IMR-90 (cell line): ENCODE measurements at regions not wholly inside any gene's neighbourhood (a gene's known extent, or its start where the extent isn't known, plus 50 kb on each side); places are given as distances from the start of the nearest gene placed in this dataset.
"Not testable (repeated sequence)": the region's sequence is repeated elsewhere in the genome, so short reads cannot be mapped to it uniquely, and the experiment has no call there.

Experiments
- ATAC-seq: fragments of 200-7000 bp; cut with Tn5 transposase; 2 replicates; pipeline ENCODE4 v1.9.1; 2020; ENCODE audit warnings: low read depth, mild to moderate bottlenecking, moderate library complexity
- BruUV-seq: library from RNA; stranded (reverse); fragments of 400-500 nt; replicated peaks from 2 replicates; lab custom pipeline; 2021; lab: Mats Ljungman, UMichigan
- CTCF ChIA-PET: fragments of 300-600 bp; formaldehyde crosslinking; extraction: SDS; loops from one replicate; lab custom pipeline; 2021; ENCODE audit warnings: antibody characterized with exemption; lab: Yijun Ruan, JAX
- POLR2A ChIA-PET: fragments of 300-600 bp; sonication (Branson Sonifier 250); formaldehyde crosslinking; loops from one replicate; lab custom pipeline; 2022; ENCODE audit warnings: antibody characterized with exemption; ENCODE audit not compliant: unreplicated experiment; lab: Charles Lee
- DNase-seq: peaks from one replicate; pipeline ENCODE4 v3.0.0; 2013
- H2AFZ ChIP-seq: replicated peaks from 2 replicates; pipeline ENCODE3; 2013; ENCODE audit warnings: low read length, mild to moderate bottlenecking; ENCODE audit not compliant: poor library complexity
- H2AK5ac ChIP-seq: 2 replicates; pipeline ENCODE4 v1.6.1; 2013; ENCODE audit warnings: low read depth, low read length, inconsistent platforms
- H2AK9ac ChIP-seq: replicated peaks from 2 replicates; pipeline ENCODE3; 2013; ENCODE audit warnings: mild to moderate bottlenecking, low read depth, low read length, moderate library complexity; ENCODE audit not compliant: poor library complexity
- H2BK120ac ChIP-seq: 2 replicates; pipeline ENCODE4 v1.6.1; 2013; ENCODE audit warnings: low read depth, low read length, inconsistent platforms
- H2BK15ac ChIP-seq: 3 replicates; pipeline ENCODE4 v1.6.1; 2013; ENCODE audit warnings: low read depth, low read length, inconsistent platforms
- H2BK20ac ChIP-seq: 2 replicates; pipeline ENCODE4 v1.6.1; 2013; ENCODE audit warnings: low read depth, mild to moderate bottlenecking, inconsistent platforms, low read length, moderate library complexity
- H2BK5ac ChIP-seq: 2 replicates; pipeline ENCODE4 v1.6.1; 2013; ENCODE audit warnings: mild to moderate bottlenecking, low read depth, low read length, inconsistent platforms; ENCODE audit not compliant: poor library complexity, severe bottlenecking
- H3K14ac ChIP-seq: replicated peaks from 2 replicates; pipeline ENCODE4 v1.6.1; 2013; ENCODE audit warnings: low read depth, low read length, inconsistent platforms
- H3K18ac ChIP-seq: 2 replicates; pipeline ENCODE4 v1.6.1; 2013; ENCODE audit warnings: low read depth, low read length, control low read depth
- H3K23ac ChIP-seq: 2 replicates; pipeline ENCODE4 v1.6.1; 2013; ENCODE audit warnings: low read depth, low read length, inconsistent platforms
- H3K27ac ChIP-seq: 2 replicates; pipeline ENCODE4 v1.5.1; 2013; ENCODE audit warnings: mild to moderate bottlenecking, control low read depth, low read length; ENCODE audit not compliant: insufficient read depth
- H3K27me3 ChIP-seq: 2 replicates; pipeline ENCODE4 v1.6.1; 2013; ENCODE audit warnings: low read length; ENCODE audit not compliant: control insufficient read depth, insufficient read depth
- H3K36me3 ChIP-seq: 2 replicates; pipeline ENCODE4 v1.6.1; 2013; ENCODE audit warnings: low read length, mixed read lengths; ENCODE audit not compliant: control insufficient read depth, insufficient read depth
- H3K4ac ChIP-seq: 2 replicates; pipeline ENCODE4 v1.6.1; 2013; ENCODE audit warnings: low read depth, low read length, inconsistent platforms
- H3K4me1 ChIP-seq: 2 replicates; pipeline ENCODE4 v1.6.1; 2013; ENCODE audit warnings: low read length, mixed read lengths; ENCODE audit not compliant: control insufficient read depth, insufficient read depth
- H3K4me2 ChIP-seq: 2 replicates; pipeline ENCODE4 v1.6.1; 2013; ENCODE audit warnings: low read depth, mild to moderate bottlenecking, control low read depth, low read length, moderate library complexity
- H3K4me3 ChIP-seq: 2 replicates; pipeline ENCODE4 v1.5.1; 2013; ENCODE audit warnings: low read depth, mild to moderate bottlenecking, control low read depth, low read length, moderate library complexity; ENCODE audit not compliant: insufficient read depth
- H3K56ac ChIP-seq: 2 replicates; pipeline ENCODE4 v1.6.1; 2013; ENCODE audit warnings: low read length, inconsistent platforms; ENCODE audit not compliant: insufficient read depth; ENCODE audit errors: extremely low read depth
- H3K79me1 ChIP-seq, 2 experiments: 2 replicates each; pipeline ENCODE4 v1.6.1; 2013; ENCODE audit warnings: low read length in 2 of 2, inconsistent platforms in 1 of 2, low read depth in 1 of 2
- H3K9ac ChIP-seq: 2 replicates; pipeline ENCODE4 v1.6.1; 2013; ENCODE audit warnings: low read depth, low read length, control low read depth
- H3K9me1 ChIP-seq: 2 replicates; pipeline ENCODE4 v1.6.1; 2013; ENCODE audit warnings: low read length, inconsistent platforms; ENCODE audit not compliant: insufficient read depth
- H3K9me3 ChIP-seq: 2 replicates; pipeline ENCODE4 v1.6.1; 2013; ENCODE audit warnings: low read length; ENCODE audit not compliant: control insufficient read depth, insufficient read depth
- H4K20me1 ChIP-seq: 2 replicates; pipeline ENCODE4 v1.6.1; 2013; ENCODE audit warnings: low read length, inconsistent platforms; ENCODE audit not compliant: insufficient read depth
- H4K5ac ChIP-seq: 2 replicates; pipeline ENCODE4 v1.6.1; 2013; ENCODE audit warnings: mild to moderate bottlenecking, low read depth, low read length, control low read depth
- H4K8ac ChIP-seq, 2 experiments: 2 replicates each; pipeline ENCODE4 v1.6.1; 2013; ENCODE audit warnings: low read depth in 2 of 2, low read length in 2 of 2, control low read depth in 1 of 2, inconsistent platforms in 1 of 2
- H4K91ac ChIP-seq: 2 replicates; pipeline ENCODE4 v1.6.1; 2013; ENCODE audit warnings: low read depth, low read length, inconsistent platforms; ENCODE audit not compliant: insufficient read depth
- WGBS, 2 experiments: methylation state at CpG; one replicate each; pipeline versions ENCODE4 v1.1.5 to v1.1.7; 2013; ENCODE audit warnings: missing lambda C conversion rate in 2 of 2; ENCODE audit not compliant: insufficient read length in 1 of 2; ENCODE audit errors: extremely low coverage in 2 of 2; 5-methylcytosine and 5-hydroxymethylcytosine counted together
- dilution Hi-C: fragments of 300-500 bp; cut with HindIII; formaldehyde crosslinking; loops from one replicate; pipeline ENCODE4 v1.14.3; 2018; ENCODE audit warnings: low sequenced_read_pairs; ENCODE audit not compliant: unreplicated experiment
- in situ Hi-C: fragments of 300-500 bp; cut with MboI; formaldehyde crosslinking; loops from 3 replicates; pipeline ENCODE4 v1.14.3; 2019; ENCODE audit warnings: low sequenced_read_pairs, inconsistent platforms, mixed read lengths
- intact Hi-C: fragments of 100-400 bp; cut with micrococcal nuclease; formaldehyde crosslinking; loops from 2 replicates; pipeline ENCODE4 v1.10.0; 2022

- BruUV-seq, in situ Hi-C loops: not testable (repeated sequence)
Measured at GRCh38 chr5:25438375-25438774, 793.6 kb upstream of the CDH10 start.

More at GRCh38 chr5:25438375-25438774, 793.6 kb upstream of the CDH10 start:
- CTCF ChIA-PET, H4K91ac ChIP-seq, H2BK120ac ChIP-seq, H3K9ac ChIP-seq, H3K4me1 ChIP-seq, intact Hi-C loops, dilution Hi-C loops, H3K27me3 ChIP-seq, POLR2A ChIA-PET, H4K8ac ChIP-seq, H3K18ac ChIP-seq, H2AK5ac ChIP-seq, H3K4me2 ChIP-seq, H2BK20ac ChIP-seq, DNase-seq, H3K4me3 ChIP-seq, H3K23ac ChIP-seq, H3K4ac ChIP-seq, H2AK9ac ChIP-seq, ATAC-seq, H3K9me1 ChIP-seq, H2BK15ac ChIP-seq, H4K20me1 ChIP-seq, H4K5ac ChIP-seq, H3K56ac ChIP-seq, H3K36me3 ChIP-seq, H3K9me3 ChIP-seq, H3K27ac ChIP-seq, H3K14ac ChIP-seq, H3K79me1 ChIP-seq, H2AFZ ChIP-seq, H2BK5ac ChIP-seq: not testable (repeated sequence)
- WGBS, 2 experiments, result 80% methylated on average over 1 of the region's 6 CpGs; no CpG with 5 or more reads in 1 of the 2 experiments
